LNCAP (cell line): ENCODE measurements at regions not wholly inside any gene's neighbourhood (a gene's known extent, or its start where the extent isn't known, plus 50 kb on each side); places are given as distances from the start of the nearest gene placed in this dataset.

Experiments used
- CTCF ChIP-seq: fragments of 450-650 bp; IDR thresholded peaks from 2 replicates; pipeline ENCODE4 v1.5.1; 2017; ENCODE audit warnings: mild to moderate bottlenecking

- TF ChIP-seq CTCF = no peak
Observed at GRCh38 chr7:106504207-106504606, 156.8 kb downstream of the CCDC71L start.

GRCh38 chr7:106503626-106504025 is 157.3 kb downstream of the CCDC71L start:
- TF ChIP-seq CTCF = no peak

GRCh38 chr7:106501605-106502580 is 159.1 kb downstream of the CCDC71L start:
- TF ChIP-seq CTCF = no peak

- TF ChIP-seq CTCF = no peak
Observed at GRCh38 chr7:106499897-106500296, 161.1 kb downstream of the CCDC71L start.

GRCh38 chr7:106493041-106493731 is 167.8 kb downstream of the CCDC71L start:
- no peak for TF ChIP-seq CTCF

GRCh38 chr7:106488465-106488864 is 172.5 kb downstream of the CCDC71L start:
- no peak for TF ChIP-seq CTCF

GRCh38 chr7:106487892-106488291 is 173.1 kb downstream of the CCDC71L start:
- no peak for TF ChIP-seq CTCF
